ENCODE measurements at regions not wholly inside any gene's neighbourhood (a gene's known extent, or its start where the extent isn't known, plus 50 kb on each side); places are given as distances from the start of the nearest gene placed in this dataset.

DNA sequence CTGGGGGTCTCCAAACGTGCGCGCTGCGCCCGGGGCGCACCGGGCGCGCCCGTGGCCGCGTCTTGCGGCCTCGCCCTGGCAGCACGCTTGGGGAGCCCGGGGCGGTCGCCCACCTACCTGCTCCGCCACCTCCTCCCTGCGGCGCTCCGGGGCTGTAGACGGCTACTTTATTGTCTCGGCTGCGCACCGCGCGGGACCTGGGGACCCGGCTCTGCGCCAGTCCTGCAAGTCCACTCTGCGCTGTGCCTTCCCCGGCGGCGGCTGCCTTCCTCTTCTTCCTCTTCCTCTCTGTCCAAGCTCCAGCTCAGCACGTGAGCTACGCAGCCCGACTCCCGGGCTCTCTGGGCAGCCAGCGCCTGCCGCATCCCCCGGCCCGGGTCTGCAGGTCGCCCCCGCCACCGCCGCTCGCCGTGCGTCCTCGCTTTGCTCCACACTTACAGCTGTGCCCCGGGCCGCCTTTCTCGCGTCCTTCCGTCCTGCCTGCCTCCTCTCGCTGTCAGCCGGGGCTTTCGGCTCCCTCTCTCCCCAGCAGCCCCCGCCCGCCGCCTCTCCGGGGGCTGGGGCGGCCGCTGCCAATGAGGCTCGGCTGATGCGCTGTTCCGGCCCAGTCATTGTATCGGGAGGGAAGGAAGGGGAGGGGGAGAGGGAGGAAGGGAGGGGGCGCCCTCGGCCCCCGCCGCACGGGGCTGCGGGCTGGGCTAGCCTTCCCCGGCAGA lies 156.4 kb upstream of the FRMD4B start:
- TF ChIP-seq TAF1 (IDR thresholded peaks at IDR 0.05; ENCODE audit: borderline replicate concordance, low read depth, low read length) (no peak), POLR2A (IDR thresholded peaks at IDR 0.05; ENCODE audit: low read depth, low read length) (no peak), POLR2AphosphoS5 (IDR thresholded peaks at IDR 0.05; ENCODE audit: low read depth, low read length) (no peak)
- DNase-seq (ENCODE audit: insufficient read length) (no peak), FAIRE-seq (no peak)

DNA sequence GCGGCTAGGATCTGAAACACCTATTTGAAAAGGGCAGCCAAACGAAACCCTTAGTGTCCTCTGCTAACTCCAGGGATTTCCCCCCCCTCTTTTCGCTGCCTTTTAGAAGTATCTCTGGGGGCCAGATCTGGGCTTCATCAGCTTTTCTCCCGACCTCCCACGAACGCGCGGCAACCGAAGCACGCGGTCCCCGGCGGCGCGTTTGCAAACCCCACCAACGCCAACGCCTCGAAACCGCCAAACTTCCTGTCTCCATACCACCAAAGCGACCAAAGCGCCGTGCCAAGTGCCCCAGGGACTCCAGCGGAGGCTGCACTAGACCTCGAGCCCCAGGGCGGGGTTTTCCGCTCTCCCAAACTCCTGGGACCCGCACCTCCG lies 155.8 kb upstream of the FRMD4B start:
- TF ChIP-seq POLR2AphosphoS5 (IDR thresholded peaks at IDR 0.05; ENCODE audit: low read depth, low read length) (no peak), TAF1 (IDR thresholded peaks at IDR 0.05; ENCODE audit: borderline replicate concordance, low read depth, low read length) (no peak), POLR2A (IDR thresholded peaks at IDR 0.05; ENCODE audit: low read depth, low read length) (no peak)
- FAIRE-seq: no peak
- DNase-seq (ENCODE audit: insufficient read length): peak; percentile 11

DNA sequence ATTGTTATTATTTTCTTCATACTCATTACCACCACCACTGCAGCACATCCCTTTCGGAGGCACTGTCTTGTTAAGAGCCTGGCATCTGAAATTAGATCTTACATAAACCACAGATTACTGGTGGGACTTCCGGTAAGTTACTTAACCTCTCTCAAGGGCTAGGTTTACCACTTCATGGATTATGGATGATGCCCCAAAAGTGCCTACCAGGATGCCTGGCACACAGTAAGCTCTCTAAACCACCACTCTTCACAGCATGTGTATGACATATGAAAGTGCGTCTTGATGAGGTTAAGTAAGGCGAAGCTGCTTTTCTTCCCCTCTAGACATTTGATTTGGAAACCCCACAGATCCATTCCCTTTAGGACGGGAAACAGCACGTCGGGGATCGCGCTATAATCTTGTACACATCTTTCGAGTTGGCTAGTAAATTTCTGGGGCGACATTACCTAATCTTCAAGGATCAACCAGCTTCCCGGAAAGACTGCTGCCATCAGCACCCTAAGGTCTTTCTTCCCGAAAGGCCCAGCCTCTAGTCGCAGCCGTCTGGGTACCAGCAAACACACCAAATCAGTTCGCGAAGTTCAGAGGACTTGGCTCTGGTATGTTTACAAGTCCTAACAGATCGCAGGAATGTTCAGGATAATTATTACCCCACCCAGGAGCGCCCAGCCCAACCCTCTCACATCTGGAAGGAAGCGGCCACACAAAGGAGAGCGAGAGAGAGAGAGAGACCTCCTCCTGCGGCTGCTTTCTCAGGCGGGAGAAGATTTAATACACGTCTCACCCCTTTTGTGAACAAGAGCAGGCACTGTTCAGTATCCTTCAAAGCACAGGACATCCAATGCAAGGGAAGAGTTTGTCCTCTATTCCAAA lies 155.1 kb upstream of the FRMD4B start:
- DNase-seq (ENCODE audit: insufficient read length) (no peak), FAIRE-seq (no peak)
- TF ChIP-seq POLR2AphosphoS5 (IDR thresholded peaks at IDR 0.05; ENCODE audit: low read depth, low read length) (no peak), TAF1 (IDR thresholded peaks at IDR 0.05; ENCODE audit: borderline replicate concordance, low read depth, low read length) (no peak), POLR2A (IDR thresholded peaks at IDR 0.05; ENCODE audit: low read depth, low read length) (no peak)

DNA sequence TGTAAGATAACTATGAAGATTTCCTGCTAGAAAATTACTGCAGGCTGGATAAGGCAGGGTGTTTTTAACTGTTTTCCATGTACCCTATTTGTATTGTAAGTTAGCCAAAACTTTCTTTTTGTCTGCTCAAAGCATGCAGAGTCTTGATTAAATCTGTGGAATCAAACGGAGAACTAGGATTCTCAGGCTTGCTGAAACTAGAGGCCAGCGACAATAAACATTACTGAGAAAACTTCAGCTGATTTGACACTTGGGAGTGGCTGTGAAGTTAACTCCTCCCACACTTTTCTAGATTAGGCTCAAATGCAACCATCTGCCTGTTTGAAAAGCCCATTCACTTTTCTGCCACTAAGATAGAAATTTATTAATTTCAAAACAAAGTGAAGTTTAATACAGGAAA lies 153.2 kb upstream of the FRMD4B start:
- no peak for FAIRE-seq
- no peak for DNase-seq (ENCODE audit: insufficient read length)
- TF ChIP-seq TAF1 (IDR thresholded peaks at IDR 0.05; ENCODE audit: borderline replicate concordance, low read depth, low read length) (no peak), POLR2A (IDR thresholded peaks at IDR 0.05; ENCODE audit: low read depth, low read length) (no peak), POLR2AphosphoS5 (IDR thresholded peaks at IDR 0.05; ENCODE audit: low read depth, low read length) (no peak)

DNA sequence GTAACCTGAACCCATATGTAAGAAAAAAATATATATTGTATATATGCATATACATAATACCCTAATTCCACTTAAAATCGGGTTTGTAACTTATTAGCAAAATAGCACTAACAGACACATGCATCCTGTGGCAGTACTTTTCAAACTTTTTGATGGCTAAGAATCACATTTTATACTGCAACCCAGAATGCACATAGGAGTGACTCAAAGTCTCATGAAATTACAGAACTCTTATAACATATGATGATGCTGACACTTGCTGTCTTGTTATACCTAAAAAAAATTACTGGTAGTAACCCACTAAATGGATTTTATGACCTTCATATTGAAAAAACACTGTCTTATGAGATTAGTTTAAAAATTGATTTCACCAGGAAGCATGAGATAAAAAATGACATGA lies 152.4 kb upstream of the FRMD4B start:
- DNase-seq (ENCODE audit: insufficient read length) (no peak), FAIRE-seq (no peak)
- no peak for TF ChIP-seq POLR2A (IDR thresholded peaks at IDR 0.05; ENCODE audit: low read depth, low read length)
- TF ChIP-seq POLR2AphosphoS5 (IDR thresholded peaks at IDR 0.05; ENCODE audit: low read depth, low read length): no peak
- TF ChIP-seq TAF1 (IDR thresholded peaks at IDR 0.05; ENCODE audit: borderline replicate concordance, low read depth, low read length): no peak

DNA sequence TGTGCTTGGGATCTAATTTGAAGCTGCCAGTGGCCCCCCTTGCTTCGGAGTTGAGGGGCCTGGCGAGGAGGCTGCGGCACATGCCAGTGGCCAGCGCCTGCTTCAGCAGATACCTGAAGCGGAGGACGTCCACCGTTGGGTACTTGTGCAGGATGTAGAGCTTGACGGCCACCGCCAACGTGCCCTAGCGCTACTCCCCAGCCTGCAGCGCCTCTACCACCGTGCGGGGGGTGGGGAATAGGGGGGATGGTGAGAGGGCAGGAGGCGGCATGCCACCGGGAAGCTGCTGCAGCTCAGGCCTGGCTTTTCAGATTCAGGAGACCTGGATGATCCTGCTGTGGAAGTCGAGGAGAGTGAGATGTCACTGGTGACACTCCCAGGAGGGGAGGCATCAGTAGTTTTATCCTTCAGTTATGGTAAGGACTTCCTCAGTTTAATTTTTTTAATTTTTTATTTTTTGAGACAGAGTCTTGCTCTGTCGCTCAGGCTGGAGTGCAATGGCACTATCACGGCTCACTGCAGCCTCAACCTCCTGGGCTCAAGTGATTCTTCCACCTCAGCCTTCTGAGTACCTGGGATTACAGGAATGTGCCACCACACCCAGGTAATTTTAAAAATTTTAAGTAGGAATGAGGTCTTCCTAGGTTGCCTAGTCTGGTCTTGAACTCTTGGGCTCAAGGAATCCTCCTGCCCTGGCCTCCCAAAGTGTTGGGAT lies 150.6 kb upstream of the FRMD4B start:
- TF ChIP-seq POLR2A (IDR thresholded peaks at IDR 0.05; ENCODE audit: low read depth, low read length) (no peak), POLR2AphosphoS5 (IDR thresholded peaks at IDR 0.05; ENCODE audit: low read depth, low read length) (no peak)
- DNase-seq (ENCODE audit: insufficient read length) (no peak), FAIRE-seq (no peak)

DNA sequence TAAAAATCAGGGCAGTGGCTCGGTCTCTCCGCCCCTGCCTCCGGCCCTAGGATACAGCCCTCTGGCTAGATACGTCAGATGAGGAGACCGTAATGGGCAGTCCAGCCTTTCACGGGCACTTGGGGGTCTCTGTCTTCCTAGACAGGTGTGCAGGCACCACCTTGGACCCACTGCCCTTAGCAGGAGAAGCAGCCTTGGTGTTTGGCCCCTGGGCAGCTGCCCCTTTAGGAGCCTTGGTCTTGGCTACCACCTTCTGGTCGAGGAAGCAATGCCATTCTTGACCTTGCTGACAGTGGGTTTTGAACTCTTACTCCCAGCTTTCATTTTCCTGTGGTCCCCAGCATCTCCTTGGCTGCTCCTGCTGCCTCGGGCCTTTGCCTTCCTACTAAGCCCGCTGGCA lies 149.7 kb upstream of the FRMD4B start:
- TF ChIP-seq POLR2AphosphoS5 (IDR thresholded peaks at IDR 0.05; ENCODE audit: low read depth, low read length): no peak
- FAIRE-seq (no peak), DNase-seq (ENCODE audit: insufficient read length) (no peak)

DNA sequence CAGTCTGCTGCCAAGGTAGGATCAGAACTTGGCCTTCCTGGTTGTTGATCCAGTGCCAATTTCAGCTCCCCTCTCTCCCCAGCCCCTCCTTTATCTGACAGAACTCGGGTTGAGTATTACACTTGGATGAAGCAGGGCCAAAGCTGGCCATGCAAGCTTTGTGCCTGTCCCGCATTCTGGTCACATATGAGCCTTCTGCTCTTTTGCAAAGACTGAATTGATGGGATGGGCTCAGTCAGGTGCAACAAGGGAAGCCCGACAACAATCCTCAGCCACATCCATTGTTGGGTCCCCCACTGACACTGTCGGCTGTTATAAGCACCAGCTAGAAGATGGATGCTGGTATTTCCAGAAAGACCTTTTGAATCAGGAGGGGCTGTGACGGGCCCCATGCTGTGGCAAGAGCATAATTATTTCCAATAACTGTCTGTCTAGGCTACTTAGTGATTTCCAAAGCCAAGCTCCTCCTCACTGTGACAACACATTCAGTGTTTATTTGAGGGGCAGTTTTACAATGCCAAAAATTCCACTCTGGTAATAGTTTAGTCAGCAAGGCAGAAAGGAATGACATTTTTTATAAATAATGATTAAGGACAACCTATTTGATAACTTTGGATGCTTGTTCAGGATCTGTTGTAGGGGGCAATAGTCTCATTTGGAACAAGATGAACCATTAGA lies 146.8 kb upstream of the FRMD4B start:
- TF ChIP-seq POLR2AphosphoS5 (IDR thresholded peaks at IDR 0.05; ENCODE audit: low read depth, low read length) (no peak), POLR2A (IDR thresholded peaks at IDR 0.05; ENCODE audit: low read depth, low read length) (no peak), TAF1 (IDR thresholded peaks at IDR 0.05; ENCODE audit: borderline replicate concordance, low read depth, low read length) (no peak)
- DNase-seq (ENCODE audit: insufficient read length) (no peak), FAIRE-seq (no peak)

DNA sequence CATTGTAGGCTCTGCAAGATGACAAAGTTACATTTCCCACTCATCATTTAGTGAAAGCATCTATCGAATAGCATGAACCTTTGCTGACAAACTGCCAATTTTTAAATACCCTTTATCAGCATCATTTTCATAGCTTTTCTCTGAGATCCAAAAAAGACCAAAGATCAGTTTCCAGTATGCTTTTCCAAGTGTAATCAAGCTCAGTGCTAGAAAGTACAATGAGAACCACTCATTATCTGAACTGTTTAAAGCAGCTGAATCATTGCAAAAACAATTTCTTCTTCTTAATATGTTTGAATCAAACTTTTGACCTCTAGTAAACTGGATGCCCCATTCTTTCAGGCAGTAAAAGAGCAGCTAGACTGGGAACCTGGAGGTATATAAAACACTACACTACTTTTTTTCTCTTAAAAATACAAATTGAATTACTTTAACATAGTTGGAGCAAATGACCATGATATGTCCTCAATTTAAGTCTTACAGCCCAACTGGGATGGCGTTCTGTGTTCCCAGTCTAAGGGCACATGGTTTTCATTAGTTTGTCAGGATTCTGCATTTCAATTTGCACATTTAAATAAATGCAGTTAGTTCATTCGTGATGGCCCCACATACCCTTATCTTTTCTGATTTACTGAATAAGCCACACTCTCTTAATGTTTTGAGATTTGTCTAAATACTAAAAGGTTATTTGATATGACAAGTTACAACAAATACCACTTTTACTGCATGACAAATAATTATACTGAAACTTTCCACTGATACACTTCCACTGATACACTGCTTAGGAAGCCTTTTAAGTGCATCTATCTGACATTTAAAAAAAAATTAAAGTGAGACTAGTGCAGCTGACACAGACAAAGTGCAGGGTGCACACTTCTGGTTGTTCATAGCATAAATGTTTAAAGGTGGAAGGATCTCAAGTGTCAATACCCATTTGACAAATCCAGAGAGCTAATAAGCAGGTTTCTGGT lies 146.0 kb upstream of the FRMD4B start:
- FAIRE-seq (no peak), DNase-seq (ENCODE audit: insufficient read length) (no peak)
- no peak for TF ChIP-seq POLR2A (IDR thresholded peaks at IDR 0.05; ENCODE audit: low read depth, low read length)
- no peak for TF ChIP-seq TAF1 (IDR thresholded peaks at IDR 0.05; ENCODE audit: borderline replicate concordance, low read depth, low read length)
- TF ChIP-seq POLR2AphosphoS5 (IDR thresholded peaks at IDR 0.05; ENCODE audit: low read depth, low read length): no peak

DNA sequence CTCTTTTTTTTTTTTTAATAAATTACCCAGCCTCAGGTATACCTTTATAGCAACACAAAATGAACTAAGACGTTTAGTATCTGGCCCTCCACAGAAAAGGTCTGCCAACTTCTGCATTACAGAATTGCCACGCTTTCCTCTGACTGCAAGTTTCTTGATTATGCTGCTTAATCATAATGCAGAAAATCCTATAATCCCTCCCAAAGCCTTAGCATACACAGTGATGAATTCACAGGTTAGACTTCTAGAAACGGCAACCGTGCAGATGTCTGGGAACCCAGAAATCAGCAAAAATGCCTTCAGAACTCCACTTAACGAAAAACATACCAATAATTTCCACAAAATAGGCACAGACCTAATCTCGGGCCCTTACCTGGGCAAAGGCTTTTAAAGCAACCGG lies 144.7 kb upstream of the FRMD4B start:
- FAIRE-seq: no peak
- TF ChIP-seq POLR2A (IDR thresholded peaks at IDR 0.05; ENCODE audit: low read depth, low read length) (no peak), TAF1 (IDR thresholded peaks at IDR 0.05; ENCODE audit: borderline replicate concordance, low read depth, low read length) (no peak), POLR2AphosphoS5 (IDR thresholded peaks at IDR 0.05; ENCODE audit: low read depth, low read length) (no peak)
- no peak for DNase-seq (ENCODE audit: insufficient read length)

All from GM12892 (cell line).